Colonic mucosa (tissue), 4 donors: ENCODE measurements at regions not wholly inside any gene's neighbourhood (a gene's known extent, or its start where the extent isn't known, plus 50 kb on each side); places are given as distances from the start of the nearest gene placed in this dataset.

ENCODE experiments used
- DNase-seq: peaks from one replicate; pipeline ENCODE4 v3.0.0-alpha.2; 2020
- H3K27ac ChIP-seq: fragments of 200-600 bp; one replicate; pipeline ENCODE4 v1.8.0; 2021
- H3K27me3 ChIP-seq: fragments of 200-600 bp; one replicate; pipeline ENCODE4 v1.8.0; 2021
- H3K36me3 ChIP-seq: fragments of 200-600 bp; one replicate; pipeline ENCODE4 v1.8.0; 2021
- H3K4me1 ChIP-seq: fragments of 200-600 bp; one replicate; pipeline ENCODE4 v1.8.0; 2021; ENCODE audit warnings: mild to moderate bottlenecking
- H3K4me3 ChIP-seq: fragments of 200-600 bp; one replicate; pipeline ENCODE4 v1.8.0; 2021
- H3K9ac ChIP-seq, 2 donors: one replicate each; pipeline ENCODE4 v1.7.0; 2013; ENCODE audit warnings: control low read depth in 2 of 2, low read depth in 2 of 2, low read length in 2 of 2
- H3K9me3 ChIP-seq: fragments of 200-600 bp; one replicate; pipeline ENCODE4 v1.8.0; 2021
- intact Hi-C: fragments of 100-400 bp; cut with DNase I; formaldehyde crosslinking; loops from one replicate; pipeline ENCODE4 v1.14.1; 2022
- TF ChIP-seq, protein P1 (sequence below): fragments of 200-600 bp; IDR thresholded peaks from one replicate; pipeline ENCODE4 v1.8.0; 2022; ENCODE audit warnings: antibody characterized with exemption, mild to moderate bottlenecking
- donor health status: healthy.
- donor health status: DM: no; HTN: no; CAD: no.
- donor health status: DM: no; HTN: no; CAD: no.

DNA sequence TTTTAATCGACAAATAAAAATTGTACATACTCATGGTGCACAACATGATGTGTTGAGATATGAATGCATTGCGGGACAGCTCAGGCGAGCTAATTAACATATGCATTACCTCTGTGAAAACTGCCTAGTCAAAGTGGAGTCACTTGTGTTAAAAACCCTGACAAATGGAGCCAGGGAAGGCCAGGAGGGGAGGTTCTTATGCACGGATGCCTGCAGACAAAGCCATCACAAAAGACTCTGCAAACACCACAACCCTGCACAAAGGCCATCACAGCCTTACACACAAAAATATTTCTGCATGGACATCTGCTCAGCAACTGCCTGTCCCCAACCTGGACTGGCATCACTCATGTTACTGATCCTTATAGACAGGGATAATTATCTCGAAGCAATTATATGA, 204.4 kb upstream of the AJAP1 start:
- no peak overlapping the region for H3K9ac ChIP-seq
- no peak overlapping the region for H3K4me3 ChIP-seq
- TF ChIP-seq, protein P1, sequence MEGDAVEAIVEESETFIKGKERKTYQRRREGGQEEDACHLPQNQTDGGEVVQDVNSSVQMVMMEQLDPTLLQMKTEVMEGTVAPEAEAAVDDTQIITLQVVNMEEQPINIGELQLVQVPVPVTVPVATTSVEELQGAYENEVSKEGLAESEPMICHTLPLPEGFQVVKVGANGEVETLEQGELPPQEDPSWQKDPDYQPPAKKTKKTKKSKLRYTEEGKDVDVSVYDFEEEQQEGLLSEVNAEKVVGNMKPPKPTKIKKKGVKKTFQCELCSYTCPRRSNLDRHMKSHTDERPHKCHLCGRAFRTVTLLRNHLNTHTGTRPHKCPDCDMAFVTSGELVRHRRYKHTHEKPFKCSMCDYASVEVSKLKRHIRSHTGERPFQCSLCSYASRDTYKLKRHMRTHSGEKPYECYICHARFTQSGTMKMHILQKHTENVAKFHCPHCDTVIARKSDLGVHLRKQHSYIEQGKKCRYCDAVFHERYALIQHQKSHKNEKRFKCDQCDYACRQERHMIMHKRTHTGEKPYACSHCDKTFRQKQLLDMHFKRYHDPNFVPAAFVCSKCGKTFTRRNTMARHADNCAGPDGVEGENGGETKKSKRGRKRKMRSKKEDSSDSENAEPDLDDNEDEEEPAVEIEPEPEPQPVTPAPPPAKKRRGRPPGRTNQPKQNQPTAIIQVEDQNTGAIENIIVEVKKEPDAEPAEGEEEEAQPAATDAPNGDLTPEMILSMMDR: no peak

DNA sequence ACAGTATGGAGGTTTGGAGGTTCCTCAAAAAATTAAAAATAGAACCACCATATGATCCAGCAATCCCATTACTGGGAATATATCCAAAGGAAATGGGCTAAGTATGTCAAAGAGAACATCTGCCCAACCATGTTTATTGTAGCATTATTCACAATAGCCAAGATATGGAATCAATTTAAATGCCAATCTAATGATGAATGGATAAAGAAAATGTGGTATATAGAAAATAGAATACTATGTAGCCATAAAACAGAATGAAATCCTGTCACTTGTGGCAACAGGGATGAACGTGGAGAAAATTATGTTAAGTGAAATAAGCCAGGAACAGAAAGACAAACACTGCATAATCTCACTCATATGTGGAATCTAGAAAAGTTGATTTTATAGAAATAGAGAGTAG, 201.7 kb upstream of the AJAP1 start:
- no peak overlapping the region for H3K27ac ChIP-seq
- no peaks in the 10 kb centered on the region for H3K36me3 ChIP-seq
- TF ChIP-seq, protein P1: no peak
- no peak overlapping the region for H3K4me3 ChIP-seq
- H3K9ac ChIP-seq: no peak overlapping the region
- no peak for DNase-seq
- intact Hi-C loops: no loop called here
- H3K9me3 ChIP-seq: no peaks in the 10 kb centered on the region
- no peaks in the 10 kb centered on the region for H3K4me1 ChIP-seq
- H3K27me3 ChIP-seq: no peaks in the 10 kb centered on the region

More for the DNA sequence above, 204.4 kb upstream of the AJAP1 start:
- no peak overlapping the region for H3K27ac ChIP-seq
- H3K36me3 ChIP-seq: no peaks in the 10 kb centered on the region
- no peaks in the 10 kb centered on the region for H3K4me1 ChIP-seq
- H3K27me3 ChIP-seq: no peaks in the 10 kb centered on the region
- H3K9me3 ChIP-seq: no peaks in the 10 kb centered on the region
- DNase-seq: no peak
- intact Hi-C loops: no loop called here

DNA sequence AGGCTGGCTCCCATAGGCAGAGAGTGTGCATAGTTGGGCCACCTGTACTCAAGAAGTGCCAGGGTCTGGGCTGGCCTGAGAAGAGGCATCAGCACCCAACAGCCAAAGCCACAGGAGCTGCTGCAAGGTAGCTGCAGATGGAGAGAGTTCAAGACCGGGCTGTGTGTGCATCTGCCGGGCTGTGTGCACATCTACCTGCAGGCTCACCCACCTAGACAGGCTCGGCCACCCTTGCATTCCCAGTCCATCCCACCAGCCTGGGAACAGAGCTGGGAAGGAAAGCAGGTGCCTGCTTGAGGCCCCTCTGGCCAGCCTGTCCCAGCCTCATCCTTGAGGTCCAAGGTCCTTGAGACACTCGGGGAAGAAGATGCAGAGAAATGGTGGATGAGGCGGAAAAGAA, 194.4 kb upstream of the AJAP1 start:
- TF ChIP-seq, protein P1: no peak

DNA sequence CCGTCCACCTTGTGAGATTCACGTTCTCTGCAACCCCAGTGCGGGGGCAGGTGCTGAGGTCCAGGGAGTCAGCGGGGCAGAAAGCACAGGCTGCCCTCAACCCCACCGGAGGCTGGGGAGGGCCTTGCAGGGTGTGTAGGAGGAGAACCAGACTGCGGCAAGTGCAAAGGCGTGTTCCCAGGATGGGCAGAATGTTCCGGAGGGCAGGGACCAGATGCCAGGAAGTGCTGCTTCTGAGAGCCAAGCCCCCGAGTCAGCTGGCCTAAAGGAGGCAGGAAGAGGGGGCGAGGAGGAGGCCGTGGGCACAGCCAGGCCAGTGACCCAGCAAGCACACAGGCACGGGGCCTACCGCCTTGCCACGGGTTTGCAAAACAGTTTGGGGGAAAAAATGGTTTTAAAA, 193.8 kb upstream of the AJAP1 start:
- no peaks in the 10 kb centered on the region for H3K9me3 ChIP-seq
- no peak overlapping the region for H3K9ac ChIP-seq
- H3K36me3 ChIP-seq: no peaks in the 10 kb centered on the region
- no peak for DNase-seq
- H3K27ac ChIP-seq: no peak overlapping the region
- H3K4me3 ChIP-seq: no peak overlapping the region
- TF ChIP-seq, protein P1: no peak
- intact Hi-C loops: no loop called here
- H3K27me3 ChIP-seq: no peaks in the 10 kb centered on the region
- H3K4me1 ChIP-seq: no peaks in the 10 kb centered on the region

More for the DNA sequence above, 194.4 kb upstream of the AJAP1 start:
- Histone ChIP-seq H3K9me3 (no peaks in the 10 kb centered on the region), H3K27ac (no peak overlapping the region), H3K27me3 (no peaks in the 10 kb centered on the region), H3K9ac (no peak overlapping the region), H3K36me3 (no peaks in the 10 kb centered on the region), H3K4me3 (no peak overlapping the region), H3K4me1 (no peaks in the 10 kb centered on the region)
- no peak for DNase-seq
- intact Hi-C loops: no loop called here

DNA sequence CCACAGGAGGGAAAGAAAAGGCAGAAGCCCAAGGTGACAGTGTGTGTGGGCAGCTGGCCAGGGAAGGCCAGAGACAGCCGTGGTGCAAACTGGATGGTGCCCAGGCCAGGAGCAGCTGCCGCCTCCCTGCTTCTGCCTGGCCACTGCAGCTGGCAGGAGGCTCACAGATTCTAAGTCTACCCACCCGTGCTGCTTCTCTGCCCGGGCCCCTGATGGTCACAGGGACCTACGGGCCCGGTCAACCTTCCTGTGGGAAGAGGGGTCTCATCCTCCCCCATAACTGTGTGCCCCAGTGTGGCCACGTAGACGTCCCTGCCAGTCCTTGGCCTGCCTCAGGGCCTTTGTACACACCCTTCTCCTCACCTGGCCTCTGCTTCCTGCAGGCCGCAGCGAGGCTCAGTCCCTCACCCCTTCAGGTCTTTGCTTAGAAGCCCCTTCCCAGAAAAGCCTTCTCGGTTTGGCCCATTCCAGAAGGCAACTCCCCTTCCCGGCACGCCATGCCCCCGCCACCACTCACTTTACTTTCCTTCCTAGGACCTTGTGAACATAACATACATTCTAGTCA, 192.6 kb upstream of the AJAP1 start:
- H3K4me3 ChIP-seq: no peak overlapping the region
- no peaks in the 10 kb centered on the region for H3K27me3 ChIP-seq
- no peak for DNase-seq
- no peaks in the 10 kb centered on the region for H3K36me3 ChIP-seq
- intact Hi-C loops: no loop called here
- no peak overlapping the region for H3K27ac ChIP-seq
- no peak overlapping the region for H3K9ac ChIP-seq
- TF ChIP-seq, protein P1: no peak
- H3K9me3 ChIP-seq: no peaks in the 10 kb centered on the region
- no peaks in the 10 kb centered on the region for H3K4me1 ChIP-seq
